ENCODE measurements at regions not wholly inside any gene's neighbourhood (a gene's known extent, or its start where the extent isn't known, plus 50 kb on each side); places are given as distances from the start of the nearest gene placed in this dataset.
A peak's percentile ranks its signal among the peaks of the same experiment; 100 is the strongest.
"Not testable (repeated sequence)": the region's sequence is repeated elsewhere in the genome, so short reads cannot be mapped to it uniquely, and the experiment has no call there.

DNA sequence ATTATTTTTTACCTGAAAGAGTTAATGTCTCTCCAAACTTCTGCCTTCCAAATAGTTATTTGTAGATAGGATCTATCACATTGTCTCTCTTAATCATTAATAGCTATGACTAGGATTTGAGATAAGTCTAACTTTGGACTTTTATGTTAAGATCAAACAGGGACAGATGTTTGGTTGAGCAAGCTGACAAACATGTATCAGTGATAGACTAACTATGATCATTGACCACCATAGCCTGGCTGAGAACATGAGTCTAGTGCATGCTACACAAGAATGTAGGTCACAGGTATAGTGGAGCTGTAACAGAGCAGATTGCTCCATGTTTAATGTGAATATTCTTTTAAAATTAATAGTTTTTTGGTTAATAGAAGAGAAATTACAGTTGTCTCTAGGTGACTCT, 52.0 kb downstream of the SYT15B start:
- not testable (repeated sequence) for H3K9me3 ChIP-seq (ENCODE audit: control insufficient read depth in 1 of 2, low read length in 2 of 2); H3K4me1 ChIP-seq (ENCODE audit: control insufficient read depth in 1 of 2, insufficient read depth in 2 of 2, low read length in 2 of 2); H3K27me3 ChIP-seq (ENCODE audit: control insufficient read depth in 1 of 2, insufficient read depth in 2 of 2, low read length in 2 of 2); H3K27ac ChIP-seq (ENCODE audit: low read depth, low read length); H3K36me3 ChIP-seq (ENCODE audit: control insufficient read depth in 1 of 2, insufficient read depth in 2 of 2, low read length in 2 of 2); H3K4me3 ChIP-seq (ENCODE audit: low read depth in 1 of 2, low read length in 2 of 2); H3K9ac ChIP-seq (ENCODE audit: low read depth in 1 of 2, low read length in 2 of 2)

DNA sequence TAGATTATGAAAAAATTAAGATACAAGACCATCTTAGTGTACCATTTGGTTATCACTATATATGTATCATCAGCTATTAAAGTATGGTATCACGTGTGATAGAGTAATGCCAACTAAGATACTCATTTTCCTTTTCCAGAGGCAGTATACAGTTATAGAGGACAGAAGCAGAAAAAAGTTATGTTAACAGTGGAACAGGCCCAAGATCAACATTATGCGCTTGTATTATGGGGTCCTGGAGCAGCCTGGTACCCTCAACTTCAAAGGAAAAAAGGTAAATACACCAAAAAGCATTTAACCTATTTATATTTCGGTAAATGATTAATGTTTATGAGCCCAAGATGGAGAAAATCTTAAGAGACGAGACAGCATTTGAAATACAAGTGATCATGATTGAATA, 52.9 kb downstream of the SYT15B start:
- not testable (repeated sequence) for H3K9me3 ChIP-seq (ENCODE audit: control insufficient read depth in 1 of 2, low read length in 2 of 2); H3K36me3 ChIP-seq (ENCODE audit: control insufficient read depth in 1 of 2, insufficient read depth in 2 of 2, low read length in 2 of 2); H3K27ac ChIP-seq (ENCODE audit: low read depth, low read length); H3K9ac ChIP-seq (ENCODE audit: low read depth in 1 of 2, low read length in 2 of 2); H3K4me1 ChIP-seq (ENCODE audit: control insufficient read depth in 1 of 2, insufficient read depth in 2 of 2, low read length in 2 of 2); H3K27me3 ChIP-seq (ENCODE audit: control insufficient read depth in 1 of 2, insufficient read depth in 2 of 2, low read length in 2 of 2); H3K4me3 ChIP-seq (ENCODE audit: low read depth in 1 of 2, low read length in 2 of 2)

DNA sequence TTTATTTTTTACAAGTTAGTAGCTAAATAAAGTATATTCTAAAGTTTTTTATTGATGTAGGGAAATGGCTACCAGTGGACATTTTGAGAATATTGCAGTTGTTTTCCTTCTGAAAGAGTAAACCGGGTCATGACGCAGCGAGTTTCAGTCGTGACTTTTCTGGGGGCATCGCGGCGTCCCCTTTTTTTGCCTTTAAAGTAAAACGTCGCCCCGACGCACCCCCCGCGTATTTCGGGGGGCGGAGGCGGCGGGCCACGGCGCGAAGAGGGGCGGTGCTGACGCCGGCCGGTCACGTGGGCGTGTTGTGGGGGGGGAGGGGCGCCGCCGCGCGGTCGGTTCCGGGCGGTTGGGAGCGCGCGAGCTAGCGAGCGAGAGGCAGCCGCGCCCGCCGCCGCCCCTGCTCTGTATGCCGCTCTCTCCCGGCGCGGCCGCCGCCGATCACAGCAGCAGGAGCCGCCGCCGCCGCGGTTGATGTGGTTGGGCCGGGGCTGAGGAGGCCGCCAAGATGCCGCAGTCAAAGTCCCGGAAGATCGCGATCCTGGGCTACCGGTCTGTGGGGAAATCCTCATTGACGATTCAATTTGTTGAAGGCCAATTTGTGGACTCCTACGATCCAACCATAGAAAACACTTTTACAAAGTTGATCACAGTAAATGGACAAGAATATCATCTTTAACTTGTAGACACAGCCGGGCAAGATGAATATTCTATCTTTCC, 57.5 kb downstream of the SYT15B start:
- H3K4me3 ChIP-seq (ENCODE audit: low read depth in 1 of 2, low read length in 2 of 2) = peak overlapping the region in 1 of 2 donors; percentile 43
- not testable (repeated sequence) for H3K27ac ChIP-seq (ENCODE audit: low read depth, low read length); H3K9me3 ChIP-seq (ENCODE audit: control insufficient read depth in 1 of 2, low read length in 2 of 2); H3K9ac ChIP-seq (ENCODE audit: low read depth in 1 of 2, low read length in 2 of 2); H3K27me3 ChIP-seq (ENCODE audit: control insufficient read depth in 1 of 2, insufficient read depth in 2 of 2, low read length in 2 of 2); H3K36me3 ChIP-seq (ENCODE audit: control insufficient read depth in 1 of 2, insufficient read depth in 2 of 2, low read length in 2 of 2); H3K4me1 ChIP-seq (ENCODE audit: control insufficient read depth in 1 of 2, insufficient read depth in 2 of 2, low read length in 2 of 2)

DNA sequence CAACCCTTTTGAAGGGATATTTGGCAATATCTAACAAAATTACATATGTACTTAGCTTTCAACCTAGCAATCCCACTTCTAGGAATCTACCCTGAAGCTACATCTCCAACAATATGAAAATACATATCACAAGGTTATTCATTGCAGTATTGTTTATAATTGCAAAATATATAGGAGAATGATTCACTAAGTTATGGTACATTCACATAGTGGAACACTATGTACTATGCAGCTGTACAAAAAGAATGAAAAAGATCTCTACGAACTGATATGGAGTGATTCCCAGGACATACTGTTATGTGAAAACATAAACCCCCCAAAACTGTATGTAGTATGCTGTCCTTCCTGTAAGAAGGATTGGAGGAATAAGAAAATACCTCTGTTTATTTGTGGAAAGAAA, 62.1 kb downstream of the SYT15B start:
- not testable (repeated sequence) for H3K27me3 ChIP-seq (ENCODE audit: control insufficient read depth in 1 of 2, insufficient read depth in 2 of 2, low read length in 2 of 2); H3K4me3 ChIP-seq (ENCODE audit: low read depth in 1 of 2, low read length in 2 of 2); H3K4me1 ChIP-seq (ENCODE audit: control insufficient read depth in 1 of 2, insufficient read depth in 2 of 2, low read length in 2 of 2); H3K27ac ChIP-seq (ENCODE audit: low read depth, low read length); H3K9ac ChIP-seq (ENCODE audit: low read depth in 1 of 2, low read length in 2 of 2); H3K36me3 ChIP-seq (ENCODE audit: control insufficient read depth in 1 of 2, insufficient read depth in 2 of 2, low read length in 2 of 2); H3K9me3 ChIP-seq (ENCODE audit: control insufficient read depth in 1 of 2, low read length in 2 of 2)

DNA sequence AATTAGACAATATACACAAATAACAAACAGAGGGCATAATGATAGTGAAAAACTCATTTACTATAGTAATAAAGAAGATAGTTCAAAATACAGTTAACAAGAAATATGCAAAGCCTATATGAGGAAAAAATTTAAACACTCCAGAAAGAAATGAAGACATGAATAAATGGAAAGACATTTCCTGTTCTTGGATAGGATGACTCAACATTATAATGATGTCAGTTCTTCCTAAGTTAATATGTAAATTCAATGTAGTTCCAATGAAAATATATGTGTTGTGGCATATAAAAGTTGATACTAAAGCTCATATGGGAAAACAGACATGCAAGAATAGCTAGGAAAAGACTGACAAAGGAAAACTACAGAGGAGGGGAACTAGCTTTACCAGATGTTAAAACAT, 63.5 kb downstream of the SYT15B start:
- H3K4me3 ChIP-seq (ENCODE audit: low read depth in 1 of 2, low read length in 2 of 2); H3K27ac ChIP-seq (ENCODE audit: low read depth, low read length); H3K9ac ChIP-seq (ENCODE audit: low read depth in 1 of 2, low read length in 2 of 2); H3K36me3 ChIP-seq (ENCODE audit: control insufficient read depth in 1 of 2, insufficient read depth in 2 of 2, low read length in 2 of 2); H3K27me3 ChIP-seq (ENCODE audit: control insufficient read depth in 1 of 2, insufficient read depth in 2 of 2, low read length in 2 of 2); H3K4me1 ChIP-seq (ENCODE audit: control insufficient read depth in 1 of 2, insufficient read depth in 2 of 2, low read length in 2 of 2); H3K9me3 ChIP-seq (ENCODE audit: control insufficient read depth in 1 of 2, low read length in 2 of 2): not testable (repeated sequence)

DNA sequence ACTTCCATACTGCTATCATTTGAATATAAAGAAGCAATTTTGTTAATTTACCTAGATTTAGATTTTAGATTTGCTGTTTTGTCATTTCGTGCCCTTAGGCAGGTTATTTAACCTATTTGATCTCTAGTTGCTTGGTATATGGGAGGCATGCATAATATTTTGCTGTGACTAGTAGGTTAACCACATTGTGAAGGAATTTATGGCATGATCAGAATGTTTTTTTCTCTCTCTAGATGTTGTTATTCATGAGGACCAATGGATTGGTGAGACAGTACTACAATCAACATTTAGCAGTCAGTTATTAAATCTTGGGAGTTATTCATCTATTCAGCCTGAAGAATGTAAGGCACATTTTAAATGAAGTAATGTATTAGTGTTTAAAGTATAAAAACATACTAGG, 67.2 kb downstream of the SYT15B start:
- H3K27ac ChIP-seq (ENCODE audit: low read depth, low read length); H3K9me3 ChIP-seq (ENCODE audit: control insufficient read depth in 1 of 2, low read length in 2 of 2); H3K36me3 ChIP-seq (ENCODE audit: control insufficient read depth in 1 of 2, insufficient read depth in 2 of 2, low read length in 2 of 2); H3K27me3 ChIP-seq (ENCODE audit: control insufficient read depth in 1 of 2, insufficient read depth in 2 of 2, low read length in 2 of 2); H3K9ac ChIP-seq (ENCODE audit: low read depth in 1 of 2, low read length in 2 of 2); H3K4me3 ChIP-seq (ENCODE audit: low read depth in 1 of 2, low read length in 2 of 2); H3K4me1 ChIP-seq (ENCODE audit: control insufficient read depth in 1 of 2, insufficient read depth in 2 of 2, low read length in 2 of 2): not testable (repeated sequence)

DNA sequence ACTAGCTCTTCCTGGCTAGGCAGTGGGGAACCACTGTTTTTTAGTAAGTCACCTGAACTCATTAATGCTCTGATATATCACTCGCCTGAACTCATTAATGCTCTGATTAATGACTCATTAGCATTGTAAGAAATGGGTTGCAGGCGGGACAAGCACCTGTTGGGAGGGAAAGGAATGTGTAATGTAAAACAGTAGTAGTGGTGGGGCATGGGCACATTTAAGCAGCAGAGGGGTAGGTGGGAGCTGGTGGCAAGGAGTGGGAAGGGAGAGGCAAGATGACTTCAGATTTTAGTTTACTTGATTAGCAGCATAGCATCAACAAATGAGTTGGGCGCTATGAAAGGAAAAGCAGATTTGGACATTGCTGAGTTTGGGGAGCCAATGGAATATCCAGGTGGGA, 68.2 kb downstream of the SYT15B start:
- not testable (repeated sequence) for H3K36me3 ChIP-seq (ENCODE audit: control insufficient read depth in 1 of 2, insufficient read depth in 2 of 2, low read length in 2 of 2); H3K27ac ChIP-seq (ENCODE audit: low read depth, low read length); H3K27me3 ChIP-seq (ENCODE audit: control insufficient read depth in 1 of 2, insufficient read depth in 2 of 2, low read length in 2 of 2); H3K9ac ChIP-seq (ENCODE audit: low read depth in 1 of 2, low read length in 2 of 2); H3K4me3 ChIP-seq (ENCODE audit: low read depth in 1 of 2, low read length in 2 of 2); H3K4me1 ChIP-seq (ENCODE audit: control insufficient read depth in 1 of 2, insufficient read depth in 2 of 2, low read length in 2 of 2); H3K9me3 ChIP-seq (ENCODE audit: control insufficient read depth in 1 of 2, low read length in 2 of 2)

DNA sequence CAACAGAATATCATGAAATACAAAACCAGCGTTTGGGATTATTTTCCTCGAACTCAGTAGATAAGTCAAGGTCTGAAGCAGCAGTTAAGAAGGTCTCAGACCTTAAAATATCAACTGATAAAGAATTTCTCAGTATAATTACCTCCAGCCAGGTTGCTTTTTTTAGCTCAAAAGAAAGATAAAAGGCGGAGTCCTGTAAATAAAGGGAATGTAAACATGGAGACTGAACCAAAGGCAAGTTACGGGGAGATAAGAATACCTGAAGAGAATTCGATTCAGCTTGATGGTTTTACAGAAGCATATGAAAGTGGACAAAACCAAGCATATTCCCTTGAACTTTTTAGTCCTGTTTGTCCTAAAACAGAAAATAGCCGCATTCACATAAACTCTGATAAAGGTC, 73.1 kb downstream of the SYT15B start:
- not testable (repeated sequence) for H3K4me1 ChIP-seq (ENCODE audit: control insufficient read depth in 1 of 2, insufficient read depth in 2 of 2, low read length in 2 of 2); H3K9me3 ChIP-seq (ENCODE audit: control insufficient read depth in 1 of 2, low read length in 2 of 2); H3K9ac ChIP-seq (ENCODE audit: low read depth in 1 of 2, low read length in 2 of 2); H3K36me3 ChIP-seq (ENCODE audit: control insufficient read depth in 1 of 2, insufficient read depth in 2 of 2, low read length in 2 of 2); H3K27me3 ChIP-seq (ENCODE audit: control insufficient read depth in 1 of 2, insufficient read depth in 2 of 2, low read length in 2 of 2); H3K27ac ChIP-seq (ENCODE audit: low read depth, low read length); H3K4me3 ChIP-seq (ENCODE audit: low read depth in 1 of 2, low read length in 2 of 2)

DNA sequence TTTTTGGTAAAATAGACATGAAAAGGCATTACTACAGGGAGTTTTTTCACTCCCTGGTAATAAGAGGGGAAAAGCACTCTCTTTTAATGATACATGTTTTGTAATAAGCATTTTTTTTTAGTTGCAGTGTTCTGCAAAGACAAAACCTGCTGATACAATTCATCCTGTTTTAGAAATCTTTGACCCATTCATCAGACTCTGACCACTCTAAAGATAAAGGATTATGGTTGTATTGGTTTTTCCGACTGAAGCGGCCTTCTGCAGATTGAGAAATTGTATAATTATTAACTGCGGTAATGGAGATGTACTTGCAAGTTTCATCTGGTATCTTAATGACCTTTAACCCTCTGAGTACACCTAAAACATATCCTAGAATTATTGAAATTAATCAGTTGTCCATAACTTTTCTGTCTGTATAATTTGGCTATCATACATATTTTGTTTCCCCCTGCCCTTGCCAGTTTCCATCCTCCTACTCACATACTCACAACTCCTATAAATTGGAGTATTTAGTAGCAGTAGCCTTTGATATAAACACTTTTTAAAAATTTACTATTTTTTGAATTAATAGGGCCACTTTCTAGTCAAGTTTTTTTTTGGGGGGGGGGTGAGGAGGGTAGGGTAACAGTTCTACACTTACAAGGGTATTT, 79.4 kb downstream of the SYT15B start:
- not testable (repeated sequence) for H3K27me3 ChIP-seq (ENCODE audit: control insufficient read depth in 1 of 2, insufficient read depth in 2 of 2, low read length in 2 of 2); H3K27ac ChIP-seq (ENCODE audit: low read depth, low read length); H3K9ac ChIP-seq (ENCODE audit: low read depth in 1 of 2, low read length in 2 of 2); H3K9me3 ChIP-seq (ENCODE audit: control insufficient read depth in 1 of 2, low read length in 2 of 2); H3K4me1 ChIP-seq (ENCODE audit: control insufficient read depth in 1 of 2, insufficient read depth in 2 of 2, low read length in 2 of 2); H3K4me3 ChIP-seq (ENCODE audit: low read depth in 1 of 2, low read length in 2 of 2); H3K36me3 ChIP-seq (ENCODE audit: control insufficient read depth in 1 of 2, insufficient read depth in 2 of 2, low read length in 2 of 2)

DNA sequence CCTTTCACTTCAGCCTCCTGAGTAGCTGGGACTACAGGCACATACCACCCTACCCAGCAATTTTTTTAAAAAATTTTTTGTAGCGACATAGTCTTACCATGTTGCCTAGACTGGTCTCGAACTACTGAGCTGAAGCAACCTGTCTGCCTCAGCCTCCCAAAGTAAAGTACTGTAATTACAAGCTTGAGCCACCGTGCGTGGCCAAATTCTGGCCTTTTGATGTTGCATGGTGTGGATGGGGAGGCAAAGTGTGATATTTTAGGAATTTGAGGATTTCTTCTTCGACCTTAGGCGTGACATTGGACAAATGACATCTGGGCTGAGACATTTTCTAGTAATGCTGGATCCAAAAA, 81.8 kb downstream of the SYT15B start:
- H3K4me3 ChIP-seq (ENCODE audit: low read depth in 1 of 2, low read length in 2 of 2); H3K9me3 ChIP-seq (ENCODE audit: control insufficient read depth in 1 of 2, low read length in 2 of 2); H3K27me3 ChIP-seq (ENCODE audit: control insufficient read depth in 1 of 2, insufficient read depth in 2 of 2, low read length in 2 of 2); H3K27ac ChIP-seq (ENCODE audit: low read depth, low read length); H3K4me1 ChIP-seq (ENCODE audit: control insufficient read depth in 1 of 2, insufficient read depth in 2 of 2, low read length in 2 of 2); H3K36me3 ChIP-seq (ENCODE audit: control insufficient read depth in 1 of 2, insufficient read depth in 2 of 2, low read length in 2 of 2); H3K9ac ChIP-seq (ENCODE audit: low read depth in 1 of 2, low read length in 2 of 2): not testable (repeated sequence)
